ENCODE measurements at regions not wholly inside any gene's neighbourhood (a gene's known extent, or its start where the extent isn't known, plus 50 kb on each side); places are given as distances from the start of the nearest gene placed in this dataset.
"Not testable (repeated sequence)": the region's sequence is repeated elsewhere in the genome, so short reads cannot be mapped to it uniquely, and the experiment has no call there.

DNA sequence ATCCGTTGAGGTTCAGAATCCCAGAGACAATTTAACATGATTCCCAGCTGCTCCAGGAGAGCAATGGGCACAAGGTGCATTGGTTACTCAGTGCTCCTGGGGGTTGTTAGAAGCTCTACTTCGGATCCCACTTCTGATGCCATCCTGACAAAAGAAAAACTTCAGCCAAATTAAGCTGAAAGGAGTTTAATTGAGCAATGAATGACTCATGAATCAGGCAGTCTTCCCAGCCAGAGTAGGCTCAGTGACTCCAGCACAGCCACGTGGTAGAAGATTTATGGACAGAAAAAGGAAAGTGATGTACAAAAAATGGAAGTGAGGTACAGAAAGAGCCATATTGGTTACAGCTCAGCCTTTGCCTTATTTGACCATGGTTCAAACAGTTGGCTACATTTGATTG is 95.7 kb downstream of the PWWP3B start:
- DNase-seq (ENCODE audit: low spot score): no peak
- Histone ChIP-seq H3K36me3 (no peaks in the 10 kb centered on the region), H3K9me3 (no peaks in the 10 kb centered on the region), H3K27me3 (replicated peaks; ENCODE audit: insufficient read depth) (no peaks in the 10 kb centered on the region), H3K4me1 (replicated peaks) (no peaks in the 10 kb centered on the region), H3K27ac (no peak overlapping the region), H3K4me3 (no peak overlapping the region)
- TF ChIP-seq POLR2A (IDR thresholded peaks at IDR 0.05) (no peak), POLR2AphosphoS5 (IDR thresholded peaks at IDR 0.05) (no peak)
- TF ChIP-seq, protein P1, sequence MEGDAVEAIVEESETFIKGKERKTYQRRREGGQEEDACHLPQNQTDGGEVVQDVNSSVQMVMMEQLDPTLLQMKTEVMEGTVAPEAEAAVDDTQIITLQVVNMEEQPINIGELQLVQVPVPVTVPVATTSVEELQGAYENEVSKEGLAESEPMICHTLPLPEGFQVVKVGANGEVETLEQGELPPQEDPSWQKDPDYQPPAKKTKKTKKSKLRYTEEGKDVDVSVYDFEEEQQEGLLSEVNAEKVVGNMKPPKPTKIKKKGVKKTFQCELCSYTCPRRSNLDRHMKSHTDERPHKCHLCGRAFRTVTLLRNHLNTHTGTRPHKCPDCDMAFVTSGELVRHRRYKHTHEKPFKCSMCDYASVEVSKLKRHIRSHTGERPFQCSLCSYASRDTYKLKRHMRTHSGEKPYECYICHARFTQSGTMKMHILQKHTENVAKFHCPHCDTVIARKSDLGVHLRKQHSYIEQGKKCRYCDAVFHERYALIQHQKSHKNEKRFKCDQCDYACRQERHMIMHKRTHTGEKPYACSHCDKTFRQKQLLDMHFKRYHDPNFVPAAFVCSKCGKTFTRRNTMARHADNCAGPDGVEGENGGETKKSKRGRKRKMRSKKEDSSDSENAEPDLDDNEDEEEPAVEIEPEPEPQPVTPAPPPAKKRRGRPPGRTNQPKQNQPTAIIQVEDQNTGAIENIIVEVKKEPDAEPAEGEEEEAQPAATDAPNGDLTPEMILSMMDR (IDR thresholded peaks at IDR 0.05): no peak
- WGBS: 49% methylated on average over 3 of the region's 3 CpGs
- intact Hi-C loops (cut with DNase I): no loop called here

DNA sequence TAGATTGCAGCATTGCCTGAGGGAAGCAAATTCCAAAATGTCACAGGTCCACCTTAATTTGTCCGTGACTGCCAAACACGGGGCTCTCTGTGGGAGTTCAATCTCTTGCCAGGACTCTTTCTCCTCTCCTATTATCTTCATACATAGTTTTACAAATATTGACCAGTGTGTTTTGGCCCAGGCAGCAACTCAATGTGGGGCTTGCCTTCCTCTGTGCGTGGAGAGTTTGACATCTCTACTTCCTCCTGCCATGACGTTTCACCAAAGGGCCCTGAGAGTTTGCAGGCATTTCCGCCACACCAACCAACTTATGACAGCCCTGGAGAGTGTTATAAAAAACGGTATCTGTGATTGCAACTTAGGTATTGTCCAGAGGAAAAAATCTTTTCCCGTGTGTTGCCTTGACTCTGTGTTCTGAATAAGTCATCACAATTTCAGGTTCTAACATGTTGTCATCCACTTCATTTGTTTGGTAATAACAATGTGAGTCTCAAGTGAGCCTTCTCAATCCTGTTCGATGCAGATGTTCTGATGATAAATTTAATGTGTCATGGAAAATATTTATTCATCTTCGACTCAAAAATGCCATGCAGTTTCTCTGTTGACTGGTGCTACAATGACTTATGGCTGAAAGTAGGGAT is 106.0 kb downstream of the PWWP3B start:
- no CpG with 5 or more reads among the region's 9 CpGs for WGBS
- H3K27me3 ChIP-seq (replicated peaks; ENCODE audit: insufficient read depth); H3K27ac ChIP-seq; H3K9me3 ChIP-seq; DNase-seq (ENCODE audit: low spot score); H3K36me3 ChIP-seq; intact Hi-C loops (cut with DNase I); H3K4me1 ChIP-seq (replicated peaks); H3K4me3 ChIP-seq: not testable (repeated sequence)

DNA sequence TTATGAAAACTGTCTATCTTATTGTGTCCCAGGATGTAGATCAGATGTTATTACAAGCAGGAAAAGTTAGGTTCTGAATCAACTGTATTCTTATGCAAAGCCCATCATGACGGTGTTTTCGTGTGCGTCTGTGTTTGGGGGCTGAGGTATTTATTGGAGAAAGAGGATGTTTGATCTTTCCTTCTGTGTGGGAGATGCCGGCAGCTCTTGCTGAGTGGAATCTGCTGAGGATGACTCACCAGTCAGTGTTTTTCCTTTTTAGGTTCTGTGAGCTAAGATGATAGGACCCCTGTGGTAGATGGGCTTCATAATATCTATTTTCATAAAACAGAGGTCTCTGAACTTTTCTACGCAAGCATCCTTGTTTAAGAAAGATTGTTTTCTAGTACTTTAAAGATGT is 107.1 kb downstream of the PWWP3B start:
- H3K36me3 ChIP-seq; H3K4me1 ChIP-seq (replicated peaks); intact Hi-C loops (cut with DNase I); DNase-seq (ENCODE audit: low spot score); H3K4me3 ChIP-seq; H3K27me3 ChIP-seq (replicated peaks; ENCODE audit: insufficient read depth); H3K27ac ChIP-seq; H3K9me3 ChIP-seq: not testable (repeated sequence)
- no CpG with 5 or more reads among the region's 5 CpGs for WGBS

DNA sequence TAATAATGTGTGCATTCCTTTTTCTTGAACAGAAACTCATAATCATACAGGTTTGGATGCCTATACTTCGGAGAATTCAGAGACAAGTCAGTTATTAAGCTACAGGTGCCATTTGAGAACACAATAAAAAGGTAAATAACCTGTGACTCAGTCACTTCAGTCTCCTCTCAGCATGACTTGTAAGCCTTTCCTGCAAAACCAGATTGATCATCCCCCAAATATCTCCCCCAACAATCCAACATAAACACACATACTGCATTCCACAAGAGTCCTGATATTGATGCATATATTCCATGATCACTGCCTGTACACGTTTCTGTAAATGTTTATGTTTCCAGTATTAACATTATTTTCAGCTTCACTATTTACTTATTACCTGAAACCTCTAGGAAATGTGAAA is 110.8 kb downstream of the PWWP3B start:
- TF ChIP-seq, protein P1 (IDR thresholded peaks at IDR 0.05): no peak
- TF ChIP-seq POLR2AphosphoS5 (IDR thresholded peaks at IDR 0.05) (no peak), POLR2A (IDR thresholded peaks at IDR 0.05) (no peak)
- DNase-seq (ENCODE audit: low spot score): no peak
- intact Hi-C loops (cut with DNase I): no loop called here
- no peak overlapping the region for H3K4me3 ChIP-seq
- no peaks in the 10 kb centered on the region for H3K4me1 ChIP-seq (replicated peaks)
- H3K27me3 ChIP-seq (replicated peaks; ENCODE audit: insufficient read depth): no peaks in the 10 kb centered on the region
- H3K36me3 ChIP-seq: no peaks in the 10 kb centered on the region
- H3K9me3 ChIP-seq: no peaks in the 10 kb centered on the region
- no peak overlapping the region for H3K27ac ChIP-seq
- WGBS: 37% methylated on average over 2 of the region's 2 CpGs

DNA sequence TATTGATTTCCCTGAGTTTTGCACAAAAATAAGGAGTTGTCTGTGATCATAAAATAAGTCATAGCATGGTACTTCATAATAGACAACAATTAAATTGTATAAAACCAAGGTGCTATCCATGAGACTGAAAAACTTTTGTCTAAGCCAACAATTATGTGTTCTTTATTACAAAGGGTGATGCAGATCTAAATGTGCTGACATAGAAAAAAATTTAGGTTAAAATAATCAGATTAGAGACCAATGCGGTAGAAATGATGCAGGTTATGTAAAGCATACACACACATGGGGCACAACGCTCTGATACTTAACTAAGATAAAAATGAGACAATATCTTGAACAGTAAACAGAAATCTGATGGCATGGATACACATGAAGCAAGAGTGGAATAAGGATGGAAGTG is 113.3 kb downstream of the PWWP3B start:
- Histone ChIP-seq H3K27ac (no peak overlapping the region), H3K9me3 (no peaks in the 10 kb centered on the region), H3K4me3 (no peak overlapping the region), H3K36me3 (no peaks in the 10 kb centered on the region), H3K27me3 (replicated peaks; ENCODE audit: insufficient read depth) (no peaks in the 10 kb centered on the region), H3K4me1 (replicated peaks) (no peaks in the 10 kb centered on the region)
- TF ChIP-seq, protein P1 (IDR thresholded peaks at IDR 0.05): no peak
- TF ChIP-seq POLR2A (IDR thresholded peaks at IDR 0.05): no peak
- no peak for TF ChIP-seq POLR2AphosphoS5 (IDR thresholded peaks at IDR 0.05)
- no peak for DNase-seq (ENCODE audit: low spot score)
- intact Hi-C loops (cut with DNase I): no loop called here
- WGBS: 69% methylated on average over 2 of the region's 2 CpGs

DNA sequence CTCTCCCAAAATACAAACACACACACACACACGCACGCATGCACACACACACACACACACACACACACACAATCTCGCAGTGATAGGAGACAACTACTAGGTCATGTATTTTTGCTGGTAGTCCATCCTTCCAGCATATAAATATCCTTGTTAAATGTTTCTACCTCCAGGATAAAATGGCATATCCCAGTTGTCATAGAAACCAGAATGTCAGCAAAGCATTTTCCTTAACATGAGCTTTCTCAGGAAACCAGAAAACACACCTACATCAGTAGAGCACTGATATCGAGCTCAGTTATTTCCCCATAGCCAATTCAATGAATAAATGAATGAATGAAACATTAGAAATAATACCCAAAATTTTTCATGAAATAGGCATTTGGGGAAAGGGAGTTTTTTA is 115.7 kb downstream of the PWWP3B start:
- 59% methylated on average over 2 of the region's 4 CpGs for WGBS
- H3K27me3 ChIP-seq (replicated peaks; ENCODE audit: insufficient read depth): no peaks in the 10 kb centered on the region
- TF ChIP-seq, protein P1 (IDR thresholded peaks at IDR 0.05): no peak
- TF ChIP-seq POLR2A (IDR thresholded peaks at IDR 0.05) (no peak), POLR2AphosphoS5 (IDR thresholded peaks at IDR 0.05) (no peak)
- H3K4me1 ChIP-seq (replicated peaks): no peaks in the 10 kb centered on the region
- no peak for DNase-seq (ENCODE audit: low spot score)
- no peak overlapping the region for H3K4me3 ChIP-seq
- intact Hi-C loops (cut with DNase I): no loop called here
- H3K27ac ChIP-seq: no peak overlapping the region
- H3K36me3 ChIP-seq: no peaks in the 10 kb centered on the region
- H3K9me3 ChIP-seq: no peaks in the 10 kb centered on the region
